Mucosa of descending colon (tissue), 3 donors: ENCODE measurements at regions not wholly inside any gene's neighbourhood (a gene's known extent, or its start where the extent isn't known, plus 50 kb on each side); places are given as distances from the start of the nearest gene placed in this dataset.
A peak's percentile ranks its signal among the peaks of the same experiment; 100 is the strongest.

ENCODE experiments used
- ATAC-seq: fragments of 200-7000 bp; cut with Tn5 transposase; one replicate; pipeline ENCODE4 v1.9.1; 2020; ENCODE audit warnings: mild to moderate bottlenecking, moderate library complexity
- DNase-seq, 3 donors: peaks; one replicate each; pipeline ENCODE4 v3.0.0-alpha.2; 2020
- H3K36me3 ChIP-seq: fragments of 200-600 bp; one replicate; pipeline ENCODE4 v1.8.0; 2021; ENCODE audit warnings: low read depth, mild to moderate bottlenecking
- H3K4me1 ChIP-seq: fragments of 200-600 bp; one replicate; pipeline ENCODE4 v1.8.0; 2021; ENCODE audit warnings: low read depth, mild to moderate bottlenecking
- H3K4me3 ChIP-seq: fragments of 200-600 bp; one replicate; pipeline ENCODE4 v1.8.0; 2021; ENCODE audit warnings: mild to moderate bottlenecking
- H3K9me3 ChIP-seq: fragments of 200-600 bp; one replicate; pipeline ENCODE4 v1.8.0; 2021; ENCODE audit warnings: mild to moderate bottlenecking
- intact Hi-C, 2 donors: fragments of 100-400 bp; cut with DNase I in 1 of 2; cut with micrococcal nuclease in 1 of 2; formaldehyde crosslinking; loops; one replicate each; pipeline versions ENCODE4 v1.11.0 to v1.11.1; 2022; cut with DNase I, micrococcal nuclease
- TF ChIP-seq, protein P1 (sequence below): fragments of 200-600 bp; IDR thresholded peaks from one replicate; pipeline ENCODE4 v1.8.0; 2022; ENCODE audit warnings: antibody characterized with exemption, mild to moderate bottlenecking
- donor health status: DM: no; HTN: no; CAD: no; lungs with moderate emphysema.
- donor health status: DM: no; HTN: no; CAD: no.
- donor health status: DM: no; HTN: yes; CAD: no.

DNA sequence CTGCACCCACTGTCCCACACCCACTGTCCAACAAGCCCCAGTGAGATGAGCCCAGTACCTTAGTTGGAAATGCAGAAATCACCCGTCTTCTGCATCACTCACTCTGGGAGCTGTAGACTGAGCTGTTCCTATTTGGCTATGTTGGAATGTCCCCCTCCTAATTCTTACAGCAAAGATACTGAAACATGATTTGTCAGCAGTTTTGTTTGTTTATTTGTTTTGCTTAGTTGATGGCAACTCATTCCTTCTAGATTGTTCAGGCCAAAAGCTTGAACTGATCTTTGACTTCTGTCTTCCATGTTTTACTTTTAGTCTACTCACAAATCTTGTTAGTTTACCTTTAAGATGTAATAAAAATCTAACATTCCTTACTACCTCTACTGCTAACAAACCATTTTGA is 233.6 kb upstream of the MIS18BP1 start:
- H3K36me3 ChIP-seq = no peaks in the 10 kb centered on the region

DNA sequence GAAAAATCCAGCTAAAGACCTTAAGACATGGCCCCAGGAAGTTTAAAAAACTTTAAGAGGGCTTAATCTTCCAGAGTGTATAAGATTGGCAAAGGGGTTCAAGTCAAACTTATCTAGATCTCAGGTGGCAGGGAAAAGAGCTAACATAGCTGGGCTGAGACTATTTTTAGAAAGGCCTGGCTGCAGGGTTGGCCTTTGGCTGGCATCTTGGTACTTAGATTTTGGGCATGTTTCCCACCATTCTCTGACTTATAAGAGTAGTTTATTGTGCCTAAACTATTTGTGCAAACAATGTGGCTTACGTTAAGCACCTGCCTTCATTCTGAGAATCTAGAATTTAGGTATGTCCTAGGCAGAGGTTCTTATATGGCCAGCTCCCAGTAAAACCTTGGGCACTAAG is 214.0 kb upstream of the MIS18BP1 start:
- intact Hi-C loops = no loop called here
- H3K4me1 ChIP-seq = no peaks in the 10 kb centered on the region
- H3K4me3 ChIP-seq = no peak overlapping the region
- H3K9me3 ChIP-seq = no peaks in the 10 kb centered on the region
- TF ChIP-seq, protein P1, sequence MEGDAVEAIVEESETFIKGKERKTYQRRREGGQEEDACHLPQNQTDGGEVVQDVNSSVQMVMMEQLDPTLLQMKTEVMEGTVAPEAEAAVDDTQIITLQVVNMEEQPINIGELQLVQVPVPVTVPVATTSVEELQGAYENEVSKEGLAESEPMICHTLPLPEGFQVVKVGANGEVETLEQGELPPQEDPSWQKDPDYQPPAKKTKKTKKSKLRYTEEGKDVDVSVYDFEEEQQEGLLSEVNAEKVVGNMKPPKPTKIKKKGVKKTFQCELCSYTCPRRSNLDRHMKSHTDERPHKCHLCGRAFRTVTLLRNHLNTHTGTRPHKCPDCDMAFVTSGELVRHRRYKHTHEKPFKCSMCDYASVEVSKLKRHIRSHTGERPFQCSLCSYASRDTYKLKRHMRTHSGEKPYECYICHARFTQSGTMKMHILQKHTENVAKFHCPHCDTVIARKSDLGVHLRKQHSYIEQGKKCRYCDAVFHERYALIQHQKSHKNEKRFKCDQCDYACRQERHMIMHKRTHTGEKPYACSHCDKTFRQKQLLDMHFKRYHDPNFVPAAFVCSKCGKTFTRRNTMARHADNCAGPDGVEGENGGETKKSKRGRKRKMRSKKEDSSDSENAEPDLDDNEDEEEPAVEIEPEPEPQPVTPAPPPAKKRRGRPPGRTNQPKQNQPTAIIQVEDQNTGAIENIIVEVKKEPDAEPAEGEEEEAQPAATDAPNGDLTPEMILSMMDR = no peak
- no peak for ATAC-seq
- no peak for DNase-seq
- H3K36me3 ChIP-seq = no peaks in the 10 kb centered on the region

More for the DNA sequence above, 233.6 kb upstream of the MIS18BP1 start:
- no peak for DNase-seq
- intact Hi-C loops = no loop called here
- TF ChIP-seq, protein P1 = no peak
- Histone ChIP-seq H3K4me3 (no peak overlapping the region), H3K4me1 (no peaks in the 10 kb centered on the region), H3K9me3 (peaks cover 3% of the 10 kb centered on the region)
- ATAC-seq = no peak

DNA sequence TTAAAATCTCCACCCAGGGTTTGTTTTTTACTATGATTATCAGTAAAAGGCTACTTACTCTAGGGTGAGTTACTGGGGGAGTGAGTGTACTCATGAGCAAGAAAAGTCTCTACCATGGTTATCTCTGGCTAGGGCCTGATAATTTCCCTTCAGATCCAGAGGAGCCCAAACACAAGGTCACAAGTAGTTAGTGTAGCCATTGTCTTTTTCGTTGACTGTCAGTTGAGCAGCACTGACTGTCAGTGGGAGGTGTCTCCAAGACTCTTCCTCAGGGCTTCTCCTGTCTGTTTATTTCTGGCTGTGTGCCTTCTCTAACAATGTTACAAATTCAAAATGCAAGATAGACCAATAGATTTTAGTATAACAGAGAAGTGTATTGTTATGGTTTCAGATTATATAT is 181.2 kb upstream of the MIS18BP1 start:
- no peaks in the 10 kb centered on the region for H3K9me3 ChIP-seq
- ATAC-seq = no peak
- H3K36me3 ChIP-seq = no peaks in the 10 kb centered on the region
- H3K4me3 ChIP-seq = no peak overlapping the region
- DNase-seq = no peak
- intact Hi-C loops = no loop called here
- TF ChIP-seq, protein P1 = no peak
- H3K4me1 ChIP-seq = no peaks in the 10 kb centered on the region

DNA sequence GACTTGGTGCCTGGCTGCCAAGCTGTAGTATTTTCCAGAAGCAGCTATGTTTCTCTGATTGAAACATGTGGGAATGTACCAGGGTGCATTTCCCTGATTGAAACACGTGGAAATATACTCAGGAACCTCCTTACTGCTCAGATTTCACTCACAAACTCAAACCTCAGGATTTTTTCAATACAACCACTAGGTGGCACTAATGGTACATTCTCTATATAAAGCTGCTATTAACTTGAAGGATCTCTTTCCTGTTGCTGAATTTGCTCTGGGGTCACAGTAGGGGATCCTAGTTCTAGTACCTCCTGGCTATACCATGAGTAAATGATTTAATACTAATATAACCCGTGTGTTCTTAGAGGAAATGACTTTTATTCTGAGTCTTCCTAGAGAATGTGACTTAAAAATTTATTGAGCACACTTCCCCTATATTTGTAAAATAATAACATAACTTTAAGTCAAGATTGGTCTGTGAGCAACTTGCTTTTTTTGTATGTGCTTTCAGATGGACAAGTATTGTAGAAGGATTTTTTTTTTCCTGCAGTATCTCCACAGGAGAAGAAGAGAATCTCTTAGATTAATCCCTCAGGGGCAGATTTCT is 173.8 kb upstream of the MIS18BP1 start:
- DNase-seq (peak in 1 of 3 donors; percentile 3), ATAC-seq (peak; percentile 48)
- Histone ChIP-seq H3K4me3 (no peak overlapping the region), H3K36me3 (no peaks in the 10 kb centered on the region), H3K9me3 (no peaks in the 10 kb centered on the region), H3K4me1 (no peaks in the 10 kb centered on the region)
- intact Hi-C loops = no loop called here
- TF ChIP-seq, protein P1 = no peak

DNA sequence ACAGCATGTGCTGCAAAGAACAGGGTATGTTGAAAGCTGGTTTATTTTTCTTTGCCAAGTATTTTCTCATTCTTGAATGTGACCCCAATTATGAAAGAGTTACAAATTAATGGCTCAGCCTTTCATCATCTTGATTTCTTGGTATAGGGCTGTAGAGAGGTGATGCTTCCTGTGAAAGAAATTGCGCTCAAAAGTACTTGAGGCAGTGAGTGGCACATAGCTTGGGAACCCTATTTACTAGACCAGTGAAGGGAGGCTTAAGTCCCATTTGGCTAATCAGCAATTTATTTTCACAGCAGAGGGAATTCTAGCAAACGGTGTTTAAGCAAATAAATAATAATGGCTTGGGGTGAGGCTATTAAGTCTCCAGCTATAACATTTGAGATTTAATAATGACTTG is 153.9 kb upstream of the MIS18BP1 start:
- ATAC-seq (no peak), DNase-seq (no peak)
- H3K4me3 ChIP-seq = no peak overlapping the region
- TF ChIP-seq, protein P1 = no peak
- H3K9me3 ChIP-seq = no peaks in the 10 kb centered on the region
- no peaks in the 10 kb centered on the region for H3K4me1 ChIP-seq
- H3K36me3 ChIP-seq = no peaks in the 10 kb centered on the region
- intact Hi-C loops = no loop called here
